PC-9 (cell line): ENCODE measurements at regions not wholly inside any gene's neighbourhood (a gene's known extent, or its start where the extent isn't known, plus 50 kb on each side); places are given as distances from the start of the nearest gene placed in this dataset.

ENCODE experiments used
- CTCF ChIP-seq: fragments of 200-600 bp; sonication (generic); conservative IDR thresholded peaks from 2 replicates; pipeline ENCODE4 v1.6.1; 2017; ENCODE audit warnings: mixed run types, antibody characterized with exemption, mild to moderate bottlenecking, moderate library complexity
- EZH2 ChIP-seq: fragments of 200-600 bp; sonication (generic); IDR thresholded peaks from 2 replicates; pipeline ENCODE4 v1.8.0; 2017; ENCODE audit warnings: antibody characterized with exemption, low read depth

- no peak for TF ChIP-seq CTCF
- TF ChIP-seq EZH2: no peak
These were observed 66.6 kb upstream of the BICD1 start for GRCh38 chr12:32039917-32040575.
